ENCODE measurements at regions not wholly inside any gene's neighbourhood (a gene's known extent, or its start where the extent isn't known, plus 50 kb on each side); places are given as distances from the start of the nearest gene placed in this dataset.

- TF ChIP-seq POLR2AphosphoS5 (IDR thresholded peaks at IDR 0.05) (no peak), POLR2A (IDR thresholded peaks at IDR 0.05) (no peak), CTCF (IDR thresholded peaks at IDR 0.05) (no peak)
These were observed 768.4 kb downstream of the LTN1 start for GRCh38 chr21:28224191-28224726.

Measured in transverse colon (tissue), 4 donors.